Amygdala (tissue), 56 donors: ENCODE measurements at regions not wholly inside any gene's neighbourhood (a gene's known extent, or its start where the extent isn't known, plus 50 kb on each side); places are given as distances from the start of the nearest gene placed in this dataset.
"Not testable (repeated sequence)": the region's sequence is repeated elsewhere in the genome, so short reads cannot be mapped to it uniquely, and the experiment has no call there.

ENCODE experiments used
- DNase-seq, 56 donors: peaks; one replicate each; lab custom pipeline; 2025; lab: John Stamatoyannopoulos, UW

GRCh38 chr5:106094839-106095238, 1575.9 kb downstream of the EFNA5 start:
- no peak for DNase-seq

GRCh38 chr5:106094204-106094607, 1576.5 kb downstream of the EFNA5 start:
- DNase-seq = no peak

- no peak for DNase-seq
These were observed 1577.6 kb downstream of the EFNA5 start for GRCh38 chr5:106093134-106093533.

- DNase-seq = no peak
These were observed 1578.3 kb downstream of the EFNA5 start for GRCh38 chr5:106092455-106092854.

GRCh38 chr5:106089073-106089472, 1581.7 kb downstream of the EFNA5 start:
- no peak for DNase-seq

GRCh38 chr5:106088462-106088861, 1582.3 kb downstream of the EFNA5 start:
- no peak for DNase-seq

- DNase-seq = no peak
These were observed 1584.4 kb downstream of the EFNA5 start for GRCh38 chr5:106086352-106086751.

GRCh38 chr5:106085556-106085955, 1585.2 kb downstream of the EFNA5 start:
- no peak for DNase-seq

GRCh38 chr5:106085136-106085535, 1585.6 kb downstream of the EFNA5 start:
- no peak for DNase-seq

GRCh38 chr5:106080535-106080934, 1590.2 kb downstream of the EFNA5 start:
- no peak for DNase-seq

- no peak for DNase-seq
These were observed 1594.1 kb downstream of the EFNA5 start for GRCh38 chr5:106076655-106077054.

GRCh38 chr5:106072208-106072607, 1598.5 kb downstream of the EFNA5 start:
- no peak for DNase-seq

GRCh38 chr5:106047341-106047740, 1623.4 kb downstream of the EFNA5 start:
- no peak for DNase-seq

GRCh38 chr5:106032069-106032468, 1638.7 kb downstream of the EFNA5 start:
- DNase-seq = not testable (repeated sequence)

GRCh38 chr5:106028314-106028713, 1642.4 kb downstream of the EFNA5 start:
- no peak for DNase-seq

- DNase-seq = no peak
These were observed 1649.8 kb downstream of the EFNA5 start for GRCh38 chr5:106020894-106021293.

- no peak for DNase-seq
These were observed 1651.5 kb downstream of the EFNA5 start for GRCh38 chr5:106019261-106019660.

GRCh38 chr5:106017243-106017857, 1653.4 kb downstream of the EFNA5 start:
- DNase-seq = no peak

GRCh38 chr5:106014262-106014661, 1656.5 kb downstream of the EFNA5 start:
- DNase-seq = no peak

- no peak for DNase-seq
These were observed 1664.5 kb downstream of the EFNA5 start for GRCh38 chr5:106006242-106006641.

- DNase-seq = not testable (repeated sequence)
These were observed 1671.7 kb downstream of the EFNA5 start for GRCh38 chr5:105998991-105999390.

- no peak for DNase-seq
These were observed 1677.7 kb downstream of the EFNA5 start for GRCh38 chr5:105993027-105993426.

- no peak for DNase-seq
These were observed 1688.2 kb downstream of the EFNA5 start for GRCh38 chr5:105982526-105982925.
